Upper lobe of left lung (tissue), 6 donors: ENCODE measurements at regions not wholly inside any gene's neighbourhood (a gene's known extent, or its start where the extent isn't known, plus 50 kb on each side); places are given as distances from the start of the nearest gene placed in this dataset.

Source experiments
- ATAC-seq, 2 donors: fragments of 200-7000 bp; cut with Tn5 transposase; one replicate each; pipeline ENCODE4 v1.9.1; 2022; ENCODE audit warnings: mild to moderate bottlenecking in 2 of 2, moderate library complexity in 2 of 2; ENCODE audit not compliant: low FRiP score in 2 of 2
- DNase-seq, 2 donors: peaks; one replicate each; pipeline ENCODE4 v3.0.0-alpha.2; 2019 to 2020
- H3K27ac ChIP-seq, 4 donors: fragments of 200-600 bp; sonication (generic); one replicate each; pipeline ENCODE4 v1.5.1; 2016 to 2019
- H3K27me3 ChIP-seq, 4 donors: fragments of 200-600 bp; sonication (generic); one replicate each; pipeline ENCODE4 v1.5.1; 2017 to 2019
- H3K36me3 ChIP-seq, 4 donors: fragments of 200-600 bp; sonication (generic); one replicate each; pipeline ENCODE4 v1.5.1; 2016 to 2019
- H3K4me1 ChIP-seq, 4 donors: fragments of 200-600 bp; sonication (generic); one replicate each; pipeline ENCODE4 v1.5.1; 2018 to 2019
- H3K4me3 ChIP-seq, 4 donors: fragments of 200-600 bp; sonication (generic); one replicate each; pipeline ENCODE4 v1.5.1; 2017 to 2019; ENCODE audit warnings: mild to moderate bottlenecking in 2 of 4, moderate library complexity in 1 of 4
- H3K9me3 ChIP-seq, 4 donors: fragments of 200-600 bp; sonication (generic); one replicate each; pipeline ENCODE4 v1.5.1; 2018 to 2019
- CTCF ChIP-seq, 6 experiments: fragments of 450-650 bp in 4 of 6; fragments of 200-600 bp in 2 of 6; sonication (generic) in 2 of 6; IDR thresholded peaks; one replicate each; pipeline ENCODE4 v1.5.1; 2016 to 2019; ENCODE audit warnings: antibody characterized with exemption in 6 of 6
- EP300 ChIP-seq, 4 donors: sonication (generic); formaldehyde crosslinking; IDR thresholded peaks; one replicate each; pipeline ENCODE4 v1.5.1; 2017; ENCODE audit warnings: antibody characterized with exemption in 4 of 4, control low read depth in 2 of 4
- POLR2A ChIP-seq, 4 donors: fragments of 450-650 bp; IDR thresholded peaks; one replicate each; pipeline ENCODE4 v1.5.1; 2016 to 2017; ENCODE audit warnings: antibody characterized with exemption in 4 of 4, mild to moderate bottlenecking in 2 of 4
- POLR2AphosphoS5 ChIP-seq, 2 donors: sonication (generic); formaldehyde crosslinking; IDR thresholded peaks; one replicate each; pipeline ENCODE4 v1.5.1; 2017; ENCODE audit warnings: antibody characterized with exemption in 2 of 2
- WGBS, 2 donors: methylation state at CpG; one replicate each; pipeline ENCODE4 v1.1.5; 2017 to 2018; 5-methylcytosine and 5-hydroxymethylcytosine counted together
- donor health status: DM: no; HTN: no; CAD: no; lungs with moderate emphysema.
- donor health status: DM: no; HTN: yes; CAD: no; lungs with severe emphysema.

- no peak for TF ChIP-seq POLR2A (IDR thresholded peaks at IDR 0.05)
These were observed 560.8 kb downstream of the POM121L12 start for GRCh38 chr7:53596230-53596629.

DNA sequence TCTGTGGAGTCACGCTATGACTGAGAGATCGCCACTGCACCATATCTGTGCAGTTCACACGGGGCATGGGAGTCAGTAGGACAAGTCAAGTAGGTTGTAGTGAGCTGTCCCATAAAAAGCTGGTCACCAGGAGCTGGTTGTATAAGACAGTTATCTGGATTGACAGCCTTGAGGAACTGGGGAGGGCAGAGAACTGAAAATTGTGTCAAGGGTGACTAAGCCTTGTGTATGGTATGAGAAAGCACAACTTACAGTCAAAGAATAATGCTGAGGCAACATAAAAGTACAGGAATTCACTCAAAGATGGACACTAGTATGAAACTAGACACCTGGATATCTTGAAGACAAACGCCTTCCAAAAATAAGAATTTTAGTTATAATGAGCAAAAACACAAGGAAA, 564.9 kb downstream of the POM121L12 start:
- no peaks in the 10 kb centered on the region for H3K27me3 ChIP-seq
- no peak overlapping the region for H3K27ac ChIP-seq
- H3K9me3 ChIP-seq: no peaks in the 10 kb centered on the region
- DNase-seq (no peak), ATAC-seq (no peak)
- H3K36me3 ChIP-seq: no peaks in the 10 kb centered on the region
- H3K4me3 ChIP-seq: no peak overlapping the region
- no peak for TF ChIP-seq EP300 (IDR thresholded peaks at IDR 0.05)
- no peak for TF ChIP-seq POLR2A (IDR thresholded peaks at IDR 0.05)
- no peak for TF ChIP-seq POLR2AphosphoS5 (IDR thresholded peaks at IDR 0.05)
- TF ChIP-seq CTCF (IDR thresholded peaks at IDR 0.05): no peak
- H3K4me1 ChIP-seq: no peaks in the 10 kb centered on the region
- WGBS, 2 donors: 71 to 85% methylated on average over 4 of the region's 4 CpGs

More at GRCh38 chr7:53596230-53596629, 560.8 kb downstream of the POM121L12 start:
- 57 to 67% methylated on average over 1 of the region's 1 CpG for WGBS, 2 donors
- DNase-seq (no peak), ATAC-seq (no peak)
- no peaks in the 10 kb centered on the region for H3K36me3 ChIP-seq
- H3K27ac ChIP-seq: no peak overlapping the region
- no peak overlapping the region for H3K4me3 ChIP-seq
- H3K27me3 ChIP-seq: no peaks in the 10 kb centered on the region
- H3K4me1 ChIP-seq: no peaks in the 10 kb centered on the region
- no peaks in the 10 kb centered on the region for H3K9me3 ChIP-seq

DNA sequence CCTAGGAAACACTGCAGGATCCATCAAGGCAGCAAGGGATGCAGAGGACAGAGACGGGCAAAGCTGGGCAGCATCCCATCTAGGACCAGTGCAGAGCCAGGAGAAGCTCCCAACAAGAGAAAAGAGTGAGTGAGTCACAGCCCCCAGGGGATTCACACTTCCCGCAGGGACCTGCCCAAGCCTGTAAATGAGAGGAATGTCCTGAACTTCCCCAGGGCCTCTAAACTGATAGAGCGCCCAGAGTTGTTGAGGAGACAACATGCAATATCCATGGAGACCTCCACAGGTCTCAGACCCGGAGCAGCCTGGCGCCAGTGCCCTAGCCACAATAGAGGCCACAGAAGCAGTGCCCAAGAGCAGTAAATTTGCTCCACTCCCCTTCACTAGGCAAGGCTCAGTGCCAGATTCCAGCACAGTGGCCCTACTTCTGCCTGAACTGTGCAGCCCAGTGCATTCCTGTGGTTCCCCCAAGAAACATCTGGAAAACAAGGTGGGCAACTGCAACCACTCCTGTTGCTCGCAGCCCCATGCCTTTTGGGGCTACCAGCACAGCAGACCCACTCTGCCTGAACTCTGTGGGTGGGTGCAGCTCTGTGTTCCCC, 567.5 kb downstream of the POM121L12 start:
- Histone ChIP-seq H3K4me1 (no peaks in the 10 kb centered on the region), H3K36me3 (no peaks in the 10 kb centered on the region), H3K9me3 (no peaks in the 10 kb centered on the region), H3K27me3 (no peaks in the 10 kb centered on the region), H3K27ac (no peak overlapping the region), H3K4me3 (no peak overlapping the region)
- TF ChIP-seq POLR2AphosphoS5 (IDR thresholded peaks at IDR 0.05) (no peak), CTCF (IDR thresholded peaks at IDR 0.05) (no peak), POLR2A (IDR thresholded peaks at IDR 0.05) (no peak), EP300 (IDR thresholded peaks at IDR 0.05) (no peak)
- 87 to 95% methylated on average over 4 to 6 of the region's 6 CpGs for WGBS, 2 donors
- DNase-seq (no peak), ATAC-seq (peak in 1 of 2 donors; percentile 41)

GRCh38 chr7:53603461-53603860, 568.0 kb downstream of the POM121L12 start:
- H3K27ac ChIP-seq: no peak overlapping the region
- TF ChIP-seq EP300 (IDR thresholded peaks at IDR 0.05): no peak
- TF ChIP-seq POLR2AphosphoS5 (IDR thresholded peaks at IDR 0.05): no peak
- TF ChIP-seq CTCF (IDR thresholded peaks at IDR 0.05): no peak
- no peak for TF ChIP-seq POLR2A (IDR thresholded peaks at IDR 0.05)
- ATAC-seq: peak in 1 of 2 donors; percentile 11

DNA sequence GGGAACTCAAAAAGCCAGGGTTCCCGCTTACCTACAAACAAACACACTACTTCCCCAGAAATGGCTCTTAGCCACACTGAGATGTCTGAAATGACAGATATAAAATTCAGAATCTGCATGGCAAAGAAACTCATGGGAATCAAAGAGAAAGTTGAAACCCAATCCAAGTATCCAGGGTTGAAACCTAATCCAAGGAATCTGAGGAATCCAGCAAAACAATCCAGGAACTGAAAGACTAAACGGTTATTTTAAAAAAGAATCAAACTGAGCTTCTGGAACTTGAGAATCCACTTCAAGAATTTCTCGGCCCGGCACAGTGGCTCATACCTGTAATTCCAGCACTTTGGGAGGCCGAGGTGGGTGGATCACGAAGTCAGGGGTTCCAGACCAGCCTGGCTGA, 568.8 kb downstream of the POM121L12 start:
- 48 to 56% methylated on average over 6 of the region's 6 CpGs for WGBS, 2 donors
- H3K4me3 ChIP-seq: no peak overlapping the region
- no peak for TF ChIP-seq EP300 (IDR thresholded peaks at IDR 0.05)
- TF ChIP-seq CTCF (IDR thresholded peaks at IDR 0.05): no peak
- TF ChIP-seq POLR2AphosphoS5 (IDR thresholded peaks at IDR 0.05): no peak
- TF ChIP-seq POLR2A (IDR thresholded peaks at IDR 0.05): no peak
- no peak for ATAC-seq
- H3K36me3 ChIP-seq: no peaks in the 10 kb centered on the region
- H3K9me3 ChIP-seq: no peaks in the 10 kb centered on the region
- DNase-seq: no peak
- no peaks in the 10 kb centered on the region for H3K27me3 ChIP-seq
- no peaks in the 10 kb centered on the region for H3K4me1 ChIP-seq
- H3K27ac ChIP-seq: no peak overlapping the region

More at GRCh38 chr7:53603461-53603860, 568.0 kb downstream of the POM121L12 start:
- DNase-seq: no peak
- Histone ChIP-seq H3K4me3 (no peak overlapping the region), H3K9me3 (no peaks in the 10 kb centered on the region), H3K4me1 (no peaks in the 10 kb centered on the region), H3K27me3 (no peaks in the 10 kb centered on the region), H3K36me3 (no peaks in the 10 kb centered on the region)
- WGBS, 2 donors: 88% methylated on average over 6 of the region's 6 CpGs; no CpG with 5 or more reads in 1 of the 2 donors
